ENCODE measurements at regions not wholly inside any gene's neighbourhood (a gene's known extent, or its start where the extent isn't known, plus 50 kb on each side); places are given as distances from the start of the nearest gene placed in this dataset.
"Not testable (repeated sequence)": the region's sequence is repeated elsewhere in the genome, so short reads cannot be mapped to it uniquely, and the experiment has no call there.

DNA sequence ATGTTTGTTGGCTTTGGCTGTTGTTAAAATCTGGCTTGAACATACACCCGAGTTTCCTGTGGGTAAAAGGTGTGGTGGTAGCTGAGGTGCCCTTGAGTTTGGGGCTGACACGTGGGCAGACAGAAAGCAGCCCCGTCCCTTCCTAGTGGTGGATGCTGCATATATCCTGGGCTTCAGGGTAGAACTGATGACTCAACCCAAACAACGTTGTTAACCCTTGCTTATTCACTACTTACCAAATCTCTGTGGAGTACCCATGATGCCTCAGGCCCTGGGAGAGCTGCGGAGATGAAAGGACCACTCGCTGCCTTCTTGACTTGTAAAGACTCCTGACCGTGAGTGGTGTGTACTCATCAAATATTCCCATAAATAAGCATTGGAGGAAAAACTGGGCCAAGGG is 245.1 kb downstream of the RAB11FIP2 start:
- Histone ChIP-seq H3K4me3 (ENCODE audit: low read length) (no peak overlapping the region), H3K9ac (ENCODE audit: low read length) (no peak overlapping the region), H3K36me3 (ENCODE audit: control insufficient read depth, insufficient read depth, low read length) (no peaks in the 10 kb centered on the region), H3K27ac (ENCODE audit: low read depth, low read length) (no peak overlapping the region), H3K4me1 (ENCODE audit: control insufficient read depth, insufficient read depth, low read length) (no peaks in the 10 kb centered on the region), H3K27me3 (ENCODE audit: control insufficient read depth, insufficient read depth, low read length) (no peaks in the 10 kb centered on the region)

DNA sequence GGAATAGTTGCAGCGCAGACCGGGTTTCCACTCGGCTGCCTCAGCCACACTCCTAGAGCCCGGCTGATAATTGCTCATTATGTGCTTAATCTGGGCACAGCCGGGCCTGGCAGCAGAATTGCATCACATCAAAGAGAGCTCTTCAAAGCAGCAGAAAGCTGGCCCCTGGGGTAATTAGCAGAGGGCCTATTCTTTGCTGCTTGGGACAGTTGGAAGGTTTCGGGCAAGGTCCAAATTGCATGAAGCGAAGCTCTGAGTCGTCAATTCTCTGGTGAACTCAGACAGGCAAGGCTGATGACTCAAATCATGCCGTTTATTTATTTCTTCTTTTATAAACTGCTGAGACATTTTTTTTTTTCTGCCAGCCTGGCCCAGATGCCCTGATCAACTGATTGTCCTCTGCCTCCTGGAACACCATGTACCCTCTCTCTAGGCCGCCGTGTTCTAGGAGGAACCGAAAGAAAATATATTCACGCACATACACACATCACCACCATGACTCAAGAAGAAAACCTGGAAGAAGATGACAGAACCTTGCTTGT is 242.2 kb downstream of the RAB11FIP2 start:
- no peak overlapping the region for H3K27ac ChIP-seq (ENCODE audit: low read depth, low read length)
- no peak overlapping the region for H3K4me3 ChIP-seq (ENCODE audit: low read length)
- H3K4me1 ChIP-seq (ENCODE audit: control insufficient read depth, insufficient read depth, low read length) = no peaks in the 10 kb centered on the region
- H3K9ac ChIP-seq (ENCODE audit: low read length) = no peak overlapping the region
- H3K36me3 ChIP-seq (ENCODE audit: control insufficient read depth, insufficient read depth, low read length) = no peaks in the 10 kb centered on the region
- H3K27me3 ChIP-seq (ENCODE audit: control insufficient read depth, insufficient read depth, low read length) = no peaks in the 10 kb centered on the region

DNA sequence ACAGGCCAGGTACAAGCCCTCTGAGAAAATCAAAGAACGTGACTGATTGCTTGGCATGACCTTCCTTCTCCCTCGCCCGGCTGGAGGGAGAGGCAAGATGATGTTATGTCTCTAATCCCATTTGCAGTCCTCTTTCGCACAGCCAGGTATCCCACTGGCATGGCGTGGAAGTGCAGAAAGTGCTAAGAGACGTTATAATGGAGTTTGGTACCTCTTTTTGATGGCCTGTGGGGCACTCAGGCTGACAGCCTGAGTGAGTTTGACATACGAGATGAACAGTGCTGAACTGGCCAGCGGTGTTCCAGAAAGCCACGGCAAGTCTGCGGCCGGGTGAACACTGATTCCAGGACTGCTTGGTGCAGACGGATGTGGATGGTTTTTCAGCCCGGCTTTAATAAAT is 241.6 kb downstream of the RAB11FIP2 start:
- H3K36me3 ChIP-seq (ENCODE audit: control insufficient read depth, insufficient read depth, low read length) = no peaks in the 10 kb centered on the region
- no peaks in the 10 kb centered on the region for H3K4me1 ChIP-seq (ENCODE audit: control insufficient read depth, insufficient read depth, low read length)
- no peak overlapping the region for H3K9ac ChIP-seq (ENCODE audit: low read length)
- no peak overlapping the region for H3K27ac ChIP-seq (ENCODE audit: low read depth, low read length)
- no peak overlapping the region for H3K4me3 ChIP-seq (ENCODE audit: low read length)
- H3K27me3 ChIP-seq (ENCODE audit: control insufficient read depth, insufficient read depth, low read length) = no peaks in the 10 kb centered on the region

DNA sequence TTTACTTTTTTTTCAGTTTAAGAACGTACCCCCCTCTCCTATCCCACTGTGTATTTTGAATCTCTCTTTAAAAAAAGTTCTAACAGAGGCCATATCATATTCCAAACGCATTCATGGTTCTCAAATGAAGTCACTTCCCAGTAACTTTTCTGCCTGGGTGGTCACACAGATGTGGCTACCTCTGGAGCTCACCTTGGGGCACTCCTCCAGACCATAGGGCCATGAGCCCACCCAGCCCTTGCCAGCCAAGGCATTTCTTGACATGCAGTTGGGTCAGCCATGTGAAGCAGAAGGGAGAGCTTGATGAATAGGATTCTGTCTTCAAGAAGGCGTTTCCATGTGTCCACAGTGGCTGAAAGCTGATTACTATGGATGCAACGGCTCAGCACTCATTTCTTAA is 239.3 kb downstream of the RAB11FIP2 start:
- Histone ChIP-seq H3K4me3 (ENCODE audit: low read length) (no peak overlapping the region), H3K9ac (ENCODE audit: low read length) (no peak overlapping the region), H3K4me1 (ENCODE audit: control insufficient read depth, insufficient read depth, low read length) (no peaks in the 10 kb centered on the region), H3K27ac (ENCODE audit: low read depth, low read length) (no peak overlapping the region), H3K27me3 (ENCODE audit: control insufficient read depth, insufficient read depth, low read length) (no peaks in the 10 kb centered on the region), H3K36me3 (ENCODE audit: control insufficient read depth, insufficient read depth, low read length) (no peaks in the 10 kb centered on the region)

DNA sequence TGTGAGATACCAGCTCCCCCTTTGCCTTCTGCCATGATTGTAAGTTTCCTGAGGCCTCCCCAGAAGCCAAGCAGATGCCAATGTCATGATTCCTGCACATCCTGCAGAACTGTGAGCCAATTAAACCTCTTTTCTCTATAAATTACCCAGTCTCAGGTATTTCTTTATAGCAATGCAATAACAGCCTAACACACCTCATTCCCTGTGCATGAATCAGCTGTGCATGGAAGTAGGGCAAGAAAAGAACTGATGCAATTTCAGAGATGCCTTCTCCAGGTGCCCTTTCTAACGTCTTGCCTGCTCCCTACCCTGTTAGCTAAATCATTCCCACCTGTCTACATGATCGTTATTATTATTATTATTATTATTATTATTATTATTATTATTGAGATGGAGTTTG is 230.9 kb downstream of the RAB11FIP2 start:
- H3K27ac ChIP-seq (ENCODE audit: low read depth, low read length); H3K27me3 ChIP-seq (ENCODE audit: control insufficient read depth, insufficient read depth, low read length); H3K4me3 ChIP-seq (ENCODE audit: low read length); H3K4me1 ChIP-seq (ENCODE audit: control insufficient read depth, insufficient read depth, low read length); H3K36me3 ChIP-seq (ENCODE audit: control insufficient read depth, insufficient read depth, low read length); H3K9ac ChIP-seq (ENCODE audit: low read length): not testable (repeated sequence)

DNA sequence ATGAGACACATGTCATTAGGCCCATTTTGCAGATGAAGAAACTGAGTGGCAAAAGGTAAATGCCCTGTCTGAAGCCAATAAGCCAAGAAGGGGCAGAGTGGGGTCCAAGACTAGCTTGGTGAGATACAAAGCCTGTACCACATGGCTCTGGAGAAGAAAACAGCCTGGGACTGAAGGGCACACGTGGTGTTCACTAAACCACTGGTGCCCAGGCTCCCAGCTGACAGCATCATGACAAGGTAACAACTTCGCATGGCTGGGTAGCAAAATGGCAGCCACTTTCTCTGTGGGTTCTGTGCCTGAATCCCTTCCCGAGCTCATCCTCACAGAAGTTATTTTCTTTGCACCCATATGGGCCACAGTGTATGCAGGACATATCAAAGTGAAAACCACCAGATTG is 229.6 kb downstream of the RAB11FIP2 start:
- Histone ChIP-seq H3K27ac (ENCODE audit: low read depth, low read length) (no peak overlapping the region), H3K27me3 (ENCODE audit: control insufficient read depth, insufficient read depth, low read length) (no peaks in the 10 kb centered on the region), H3K36me3 (ENCODE audit: control insufficient read depth, insufficient read depth, low read length) (no peaks in the 10 kb centered on the region), H3K4me3 (ENCODE audit: low read length) (no peak overlapping the region), H3K9ac (ENCODE audit: low read length) (no peak overlapping the region), H3K4me1 (ENCODE audit: control insufficient read depth, insufficient read depth, low read length) (no peaks in the 10 kb centered on the region)

DNA sequence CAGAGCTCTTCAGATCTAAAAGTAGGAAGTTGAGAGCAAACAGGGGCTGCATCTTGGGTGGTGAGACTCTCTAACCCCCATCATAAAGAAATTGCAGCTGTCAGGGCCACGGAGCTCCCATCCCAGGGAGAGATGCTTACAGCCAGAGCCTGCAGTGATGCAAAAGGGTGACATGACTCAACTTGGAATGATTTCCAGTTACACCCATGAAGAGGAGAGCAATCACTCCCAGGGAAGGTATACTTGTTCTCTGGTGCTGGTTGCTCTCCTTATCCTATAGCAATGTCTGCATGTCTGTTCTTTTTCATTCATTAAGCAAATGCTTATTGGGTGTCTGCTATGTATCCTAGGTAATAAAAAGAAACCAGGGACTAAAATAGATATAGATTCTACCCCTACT is 228.0 kb downstream of the RAB11FIP2 start:
- no peaks in the 10 kb centered on the region for H3K36me3 ChIP-seq (ENCODE audit: control insufficient read depth, insufficient read depth, low read length)
- H3K4me1 ChIP-seq (ENCODE audit: control insufficient read depth, insufficient read depth, low read length) = no peaks in the 10 kb centered on the region
- H3K9ac ChIP-seq (ENCODE audit: low read length) = no peak overlapping the region
- no peaks in the 10 kb centered on the region for H3K27me3 ChIP-seq (ENCODE audit: control insufficient read depth, insufficient read depth, low read length)
- no peak overlapping the region for H3K27ac ChIP-seq (ENCODE audit: low read depth, low read length)
- H3K4me3 ChIP-seq (ENCODE audit: low read length) = no peak overlapping the region

DNA sequence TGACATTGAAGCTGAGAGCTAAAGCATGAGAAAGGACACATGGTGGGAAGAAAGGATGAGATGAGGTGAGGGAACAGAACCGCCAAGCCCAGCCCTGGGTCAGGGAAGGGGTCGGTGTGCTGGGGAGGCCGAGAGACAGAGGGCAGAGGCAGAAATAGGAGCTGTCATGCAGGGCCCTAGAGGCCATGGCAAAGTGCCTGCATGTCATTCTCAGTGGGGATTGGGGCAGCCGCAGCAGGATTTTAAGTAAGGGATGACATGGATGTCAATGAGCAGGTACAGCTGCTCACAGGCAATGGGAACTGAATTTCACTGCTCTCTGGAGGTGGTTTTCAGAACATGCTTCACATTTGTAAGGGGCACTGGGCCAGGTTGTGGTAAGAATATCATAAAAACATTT is 227.4 kb downstream of the RAB11FIP2 start:
- no peak overlapping the region for H3K27ac ChIP-seq (ENCODE audit: low read depth, low read length)
- H3K4me3 ChIP-seq (ENCODE audit: low read length) = no peak overlapping the region
- no peaks in the 10 kb centered on the region for H3K27me3 ChIP-seq (ENCODE audit: control insufficient read depth, insufficient read depth, low read length)
- H3K36me3 ChIP-seq (ENCODE audit: control insufficient read depth, insufficient read depth, low read length) = no peaks in the 10 kb centered on the region
- H3K4me1 ChIP-seq (ENCODE audit: control insufficient read depth, insufficient read depth, low read length) = no peaks in the 10 kb centered on the region
- no peak overlapping the region for H3K9ac ChIP-seq (ENCODE audit: low read length)

DNA sequence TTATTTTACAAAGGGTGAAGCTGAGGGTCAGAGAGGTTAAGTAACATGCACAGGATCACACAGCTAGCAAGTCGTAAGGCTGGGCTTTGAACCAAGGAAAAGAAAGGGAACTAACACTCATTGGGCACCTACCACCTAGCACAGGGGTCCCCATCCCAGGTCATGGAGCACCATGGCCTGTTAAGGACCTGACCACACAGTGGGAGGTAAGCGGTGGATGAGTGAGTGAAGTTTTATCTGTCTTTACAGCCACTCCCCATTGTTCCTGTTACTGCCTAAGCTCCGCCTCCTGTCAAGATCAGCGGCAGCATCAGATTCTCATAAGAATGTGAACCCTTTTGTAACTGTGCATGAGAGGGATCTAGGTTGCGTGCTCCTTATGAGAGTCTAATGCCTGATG is 222.8 kb downstream of the RAB11FIP2 start:
- Histone ChIP-seq H3K27me3 (ENCODE audit: control insufficient read depth, insufficient read depth, low read length) (no peaks in the 10 kb centered on the region), H3K4me3 (ENCODE audit: low read length) (no peak overlapping the region), H3K27ac (ENCODE audit: low read depth, low read length) (no peak overlapping the region), H3K4me1 (ENCODE audit: control insufficient read depth, insufficient read depth, low read length) (no peaks in the 10 kb centered on the region), H3K36me3 (ENCODE audit: control insufficient read depth, insufficient read depth, low read length) (no peaks in the 10 kb centered on the region), H3K9ac (ENCODE audit: low read length) (no peak overlapping the region)

DNA sequence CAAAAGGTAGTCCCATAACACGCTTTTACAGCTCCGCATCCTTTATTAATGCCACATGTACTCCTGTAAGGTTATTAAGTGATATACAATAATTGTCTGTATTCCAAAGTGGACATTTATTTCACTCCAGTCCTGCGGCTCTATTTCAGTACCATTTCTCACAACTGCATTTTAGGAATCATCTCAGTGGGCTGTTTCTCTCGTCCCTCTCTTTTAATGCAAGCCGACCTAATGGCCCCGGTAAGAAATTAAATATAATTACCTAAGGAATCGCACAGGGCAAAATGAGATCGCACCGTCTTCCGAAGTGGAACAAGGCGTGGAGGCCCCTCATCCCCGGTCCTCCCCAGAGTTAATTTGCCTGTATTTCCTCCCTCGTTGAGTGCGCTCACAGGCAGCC is 216.5 kb downstream of the RAB11FIP2 start:
- Histone ChIP-seq H3K4me3 (ENCODE audit: low read length) (no peak overlapping the region), H3K9ac (ENCODE audit: low read length) (no peak overlapping the region), H3K27ac (ENCODE audit: low read depth, low read length) (no peak overlapping the region), H3K36me3 (ENCODE audit: control insufficient read depth, insufficient read depth, low read length) (no peaks in the 10 kb centered on the region), H3K27me3 (ENCODE audit: control insufficient read depth, insufficient read depth, low read length) (no peaks in the 10 kb centered on the region), H3K4me1 (ENCODE audit: control insufficient read depth, insufficient read depth, low read length) (no peaks in the 10 kb centered on the region)

DNA sequence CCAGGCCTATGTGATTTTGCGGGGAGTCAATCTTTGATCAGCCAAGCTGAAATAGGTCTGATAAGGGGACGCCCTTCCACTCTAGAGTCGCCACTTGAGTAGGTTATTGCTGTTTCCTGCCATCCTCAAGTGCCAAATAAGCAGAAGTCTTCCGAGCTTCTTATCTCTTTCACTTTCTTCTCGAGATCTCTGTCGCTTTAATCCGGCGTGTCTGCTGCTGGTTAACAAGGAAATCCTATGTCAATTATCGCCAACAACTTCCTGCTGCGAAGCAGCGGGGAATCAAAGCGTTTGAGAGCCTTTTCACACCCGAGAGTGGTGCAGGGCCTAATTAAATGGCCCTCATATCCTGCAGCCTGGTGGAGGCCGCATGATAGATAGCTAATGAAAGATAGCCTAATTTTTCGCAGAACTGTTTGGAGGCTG is 215.9 kb downstream of the RAB11FIP2 start:
- Histone ChIP-seq H3K27me3 (ENCODE audit: control insufficient read depth, insufficient read depth, low read length) (no peaks in the 10 kb centered on the region), H3K4me3 (ENCODE audit: low read length) (peak overlapping the region; percentile 34), H3K9ac (ENCODE audit: low read length) (no peak overlapping the region), H3K27ac (ENCODE audit: low read depth, low read length) (no peak overlapping the region), H3K36me3 (ENCODE audit: control insufficient read depth, insufficient read depth, low read length) (no peaks in the 10 kb centered on the region), H3K4me1 (ENCODE audit: control insufficient read depth, insufficient read depth, low read length) (no peaks in the 10 kb centered on the region)

DNA sequence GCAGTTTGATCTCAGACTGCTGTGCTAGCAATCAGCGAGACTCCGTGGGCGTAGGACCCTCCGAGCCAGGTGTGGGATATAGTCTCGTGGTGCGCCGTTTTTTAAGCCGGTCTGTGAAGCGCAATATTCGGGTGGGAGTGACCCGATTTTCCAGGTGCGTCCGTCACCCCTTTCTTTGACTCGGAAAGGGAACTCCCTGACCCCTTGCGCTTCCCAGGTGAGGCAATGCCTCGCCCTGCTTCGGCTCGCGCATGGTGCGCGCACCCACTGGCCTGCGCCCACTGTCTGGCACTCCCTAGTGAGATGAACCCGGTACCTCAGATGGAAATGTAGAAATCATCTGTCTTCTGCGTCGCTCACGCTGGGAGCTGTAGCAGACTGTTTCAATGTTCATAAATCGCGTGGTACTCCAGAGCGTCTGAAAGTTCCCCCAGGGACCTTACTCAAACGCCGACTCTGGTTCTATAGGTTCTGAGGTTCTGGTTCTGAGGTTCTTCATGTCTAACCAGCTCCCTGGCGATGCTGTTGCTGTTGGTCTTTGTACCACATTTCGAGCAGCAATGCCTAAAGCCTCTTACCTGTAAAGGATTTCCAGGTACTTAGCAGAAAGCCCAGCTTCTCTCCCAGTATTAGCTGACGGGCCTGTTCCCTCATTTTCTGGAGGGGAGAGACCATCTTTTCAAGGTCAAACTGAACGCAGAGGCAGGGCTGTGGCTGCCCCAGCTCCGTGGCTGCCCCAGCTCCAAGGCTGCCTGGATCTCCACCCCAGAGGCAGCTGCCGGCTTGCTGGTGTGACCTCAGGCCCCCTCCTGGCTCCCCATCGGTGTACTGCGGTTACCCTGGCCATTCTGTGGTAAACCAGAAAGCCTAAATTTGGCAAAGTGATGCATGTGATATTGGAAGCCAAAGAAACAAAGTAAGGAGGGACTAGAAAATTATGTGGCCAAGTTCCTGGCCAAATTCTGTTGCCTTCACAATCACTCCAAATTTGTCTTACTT is 207.9 kb downstream of the RAB11FIP2 start:
- not testable (repeated sequence) for H3K4me3 ChIP-seq (ENCODE audit: low read length); H3K36me3 ChIP-seq (ENCODE audit: control insufficient read depth, insufficient read depth, low read length); H3K4me1 ChIP-seq (ENCODE audit: control insufficient read depth, insufficient read depth, low read length); H3K9ac ChIP-seq (ENCODE audit: low read length); H3K27ac ChIP-seq (ENCODE audit: low read depth, low read length); H3K27me3 ChIP-seq (ENCODE audit: control insufficient read depth, insufficient read depth, low read length)

DNA sequence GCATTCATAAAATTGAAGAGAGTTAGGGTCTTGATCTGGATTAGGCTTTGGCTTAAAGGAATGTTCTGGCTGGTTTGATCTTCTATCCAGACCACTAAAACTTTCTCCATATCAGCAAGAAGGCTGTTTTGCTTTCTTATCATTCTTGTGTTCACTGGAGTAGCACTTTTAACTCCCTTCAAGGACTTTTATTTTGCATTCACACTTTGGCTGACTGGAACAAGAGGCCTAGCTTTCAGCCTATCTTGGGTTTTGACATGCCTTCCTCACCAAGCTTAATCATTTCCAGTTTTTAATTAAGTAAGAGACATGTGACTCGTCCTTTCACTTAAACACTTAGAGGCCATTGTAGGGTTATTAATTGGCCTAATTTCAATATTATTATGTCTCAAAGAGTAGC is 190.3 kb downstream of the RAB11FIP2 start:
- H3K4me1 ChIP-seq (ENCODE audit: control insufficient read depth, insufficient read depth, low read length); H3K4me3 ChIP-seq (ENCODE audit: low read length); H3K27ac ChIP-seq (ENCODE audit: low read depth, low read length); H3K9ac ChIP-seq (ENCODE audit: low read length); H3K27me3 ChIP-seq (ENCODE audit: control insufficient read depth, insufficient read depth, low read length); H3K36me3 ChIP-seq (ENCODE audit: control insufficient read depth, insufficient read depth, low read length): not testable (repeated sequence)
